ENCODE measurements at regions not wholly inside any gene's neighbourhood (a gene's known extent, or its start where the extent isn't known, plus 50 kb on each side); places are given as distances from the start of the nearest gene placed in this dataset.

- no peak for DNase-seq (ENCODE audit: low read depth in 2 of 2)
These were observed 271.2 kb upstream of the FAR2 start for GRCh38 chr12:28877854-28878253.

GRCh38 chr12:28878629-28879028, 270.4 kb upstream of the FAR2 start:
- peak in 1 of 2 donors; percentile 1 for DNase-seq (ENCODE audit: low read depth in 2 of 2)

- DNase-seq (ENCODE audit: low read depth in 2 of 2), result no peak
These were observed 269.7 kb upstream of the FAR2 start for GRCh38 chr12:28879379-28879778.

GRCh38 chr12:28882444-28882843, 266.6 kb upstream of the FAR2 start:
- DNase-seq (ENCODE audit: low read depth in 2 of 2), result peak in 1 of 2 donors; percentile 7

DNA sequence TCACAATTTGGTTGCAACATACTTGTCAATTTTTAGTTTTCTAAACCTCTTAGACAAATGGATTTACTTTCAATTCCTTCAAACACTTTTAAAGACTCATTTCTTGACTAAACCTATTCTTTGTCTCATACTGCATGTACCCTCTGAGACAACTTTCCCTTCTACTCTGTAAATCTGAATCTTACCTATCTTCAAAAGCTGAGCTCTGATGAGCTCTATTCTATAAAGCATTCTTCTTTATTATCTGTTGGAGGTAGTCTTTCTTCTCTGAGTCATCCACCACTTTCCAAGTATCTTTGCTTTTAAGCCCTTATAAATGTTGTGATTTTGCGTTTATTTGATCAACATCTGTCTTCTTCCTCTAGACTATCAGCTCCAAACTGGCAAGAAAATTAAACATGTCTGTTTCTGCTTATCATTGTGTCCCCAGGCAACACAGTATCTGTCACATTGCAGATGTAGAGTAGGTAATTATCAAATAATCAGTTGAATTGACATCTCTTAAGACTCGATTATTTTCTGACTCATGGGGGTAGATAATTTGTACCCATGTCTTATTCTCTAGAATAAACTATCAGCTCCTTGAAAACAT, 265.6 kb upstream of the FAR2 start:
- DNase-seq (ENCODE audit: low read depth in 2 of 2), result no peak

GRCh38 chr12:28884904-28885679, 264.0 kb upstream of the FAR2 start:
- DNase-seq (ENCODE audit: low read depth in 2 of 2), result no peak

GRCh38 chr12:28885928-28886327, 263.1 kb upstream of the FAR2 start:
- DNase-seq (ENCODE audit: low read depth in 2 of 2), result no peak

DNA sequence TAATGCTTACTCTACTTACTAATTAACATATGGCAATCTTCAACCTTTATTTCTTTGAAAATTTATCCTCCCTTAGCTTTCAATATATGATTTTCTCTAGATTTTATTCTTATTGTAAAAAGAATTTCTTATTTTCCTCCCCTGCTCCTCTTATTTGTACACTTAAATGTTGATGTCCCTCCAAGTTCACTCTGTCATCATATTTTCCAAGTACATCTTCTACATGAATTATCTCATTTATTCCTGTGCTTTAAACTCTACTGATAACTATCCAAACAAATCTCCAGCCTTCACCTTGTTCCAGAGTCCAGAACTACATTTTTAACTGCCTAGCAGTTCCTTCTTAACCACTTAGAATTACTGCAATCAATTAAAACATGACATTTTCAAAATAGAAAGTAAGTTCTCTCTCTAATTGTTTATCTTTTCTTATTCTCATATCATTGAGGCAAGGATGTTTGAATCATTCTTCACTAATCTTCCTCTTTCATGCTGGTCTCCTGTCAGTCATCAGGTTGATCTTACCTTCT, 261.6 kb upstream of the FAR2 start:
- no peak for DNase-seq (ENCODE audit: low read depth in 2 of 2)

- DNase-seq (ENCODE audit: low read depth in 2 of 2), result no peak
These were observed 258.4 kb upstream of the FAR2 start for GRCh38 chr12:28890664-28891063.

GRCh38 chr12:28891126-28891525, 258.0 kb upstream of the FAR2 start:
- DNase-seq (ENCODE audit: low read depth in 2 of 2), result no peak

GRCh38 chr12:28893365-28893764, 255.7 kb upstream of the FAR2 start:
- no peak for DNase-seq (ENCODE audit: low read depth in 2 of 2)

- DNase-seq (ENCODE audit: low read depth in 2 of 2), result no peak
These were observed 255.2 kb upstream of the FAR2 start for GRCh38 chr12:28893856-28894255.

- DNase-seq (ENCODE audit: low read depth in 2 of 2), result no peak
These were observed 252.7 kb upstream of the FAR2 start for GRCh38 chr12:28896421-28896820.

- no peak for DNase-seq (ENCODE audit: low read depth in 2 of 2)
These were observed 251.0 kb upstream of the FAR2 start for GRCh38 chr12:28898038-28898437.

- no peak for DNase-seq (ENCODE audit: low read depth in 2 of 2)
These were observed 249.1 kb upstream of the FAR2 start for GRCh38 chr12:28899951-28900350.

GRCh38 chr12:28905220-28905955, 243.7 kb upstream of the FAR2 start:
- DNase-seq (ENCODE audit: low read depth in 2 of 2), result peak in 1 of 2 donors; percentile 20

DNA sequence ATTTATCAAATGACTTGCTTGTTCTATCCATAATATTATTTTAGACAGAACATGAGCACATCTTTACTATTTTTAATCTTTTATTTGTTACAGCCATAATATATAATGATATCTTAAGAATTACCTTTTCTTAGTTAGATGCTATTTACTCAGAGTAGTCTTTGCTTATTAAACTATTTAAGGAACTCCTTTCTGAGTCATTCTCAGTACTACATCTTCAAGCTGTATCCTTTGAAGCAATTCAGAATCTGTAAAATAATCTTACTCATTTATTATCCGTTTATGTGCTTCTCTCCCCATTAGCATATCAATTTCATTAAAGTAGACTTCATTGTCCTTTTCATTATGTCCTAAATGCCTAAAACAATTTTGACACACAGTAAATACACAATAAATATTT, 240.4 kb upstream of the FAR2 start:
- no peak for DNase-seq (ENCODE audit: low read depth in 2 of 2)

DNA sequence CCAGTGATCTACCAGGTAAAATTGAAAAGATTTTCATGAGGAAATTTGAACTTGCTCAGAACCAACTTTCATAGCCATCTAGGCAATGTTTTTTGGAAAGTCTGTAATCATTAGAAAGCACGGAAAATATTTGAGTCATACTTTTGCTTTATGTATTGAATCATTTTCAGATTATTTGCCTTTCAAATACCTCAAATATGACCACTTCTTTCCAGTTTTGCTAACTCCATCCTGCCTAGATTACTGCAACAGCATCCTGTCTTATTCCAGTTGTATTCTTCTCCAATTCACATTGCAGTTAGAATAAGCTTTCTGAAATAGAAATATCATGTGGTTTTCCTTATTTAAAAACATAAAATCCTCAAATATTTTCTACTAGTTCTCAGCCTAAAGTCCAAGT, 239.8 kb upstream of the FAR2 start:
- peak in 1 of 2 donors; percentile 16 for DNase-seq (ENCODE audit: low read depth in 2 of 2)

DNA sequence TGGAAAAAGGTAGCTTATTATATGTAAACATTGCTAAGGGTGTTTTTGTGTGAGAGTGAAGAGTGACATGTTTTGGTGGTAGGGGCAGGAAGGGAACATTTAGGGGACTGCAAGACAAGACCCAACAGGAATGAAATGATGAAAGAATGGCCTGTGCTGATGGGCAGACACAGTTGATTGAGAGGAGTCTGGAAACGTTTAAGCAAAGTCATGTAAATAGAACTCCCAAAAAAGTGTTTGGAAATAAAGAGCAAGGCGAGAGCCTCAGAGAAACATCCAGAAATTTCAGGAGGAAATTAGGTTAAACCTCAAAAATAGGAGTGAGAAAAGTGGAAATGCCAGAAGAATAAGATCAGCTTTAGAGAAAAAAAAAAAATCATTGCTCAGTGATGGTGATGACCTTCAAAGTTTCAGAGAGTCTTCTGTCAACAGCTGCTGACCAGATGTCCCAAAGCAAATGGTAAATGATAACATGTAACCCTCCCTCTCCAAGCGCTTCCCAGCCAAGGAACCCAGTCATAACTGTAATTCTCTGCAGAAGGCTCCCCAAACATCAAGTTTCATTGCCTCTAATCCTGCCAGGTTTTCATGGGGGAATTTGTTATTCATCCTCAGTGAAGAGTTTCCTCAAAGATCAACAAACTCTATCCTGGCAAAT, 223.2 kb upstream of the FAR2 start:
- DNase-seq (ENCODE audit: low read depth in 2 of 2), result peak in 1 of 2 donors; percentile 22

DNA sequence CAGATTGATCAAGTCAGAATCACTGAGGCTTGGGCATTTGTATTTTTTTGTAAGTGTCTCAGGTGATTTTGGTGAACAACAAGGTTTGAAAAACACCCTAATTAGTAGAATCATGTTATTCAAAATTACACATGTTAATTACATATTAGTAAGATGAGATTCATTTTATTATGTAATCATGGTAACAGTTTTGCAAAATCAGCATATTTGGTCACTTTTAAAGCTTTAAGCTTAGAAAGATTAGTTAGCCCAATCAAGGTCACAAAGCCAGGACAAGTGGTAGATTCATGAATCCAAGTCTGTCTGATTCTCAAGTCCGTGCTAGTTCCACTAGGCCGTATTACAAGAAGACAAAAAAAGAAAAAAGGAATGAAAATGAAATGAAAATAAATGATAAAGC, 218.4 kb upstream of the FAR2 start:
- no peak for DNase-seq (ENCODE audit: low read depth in 2 of 2)

DNA sequence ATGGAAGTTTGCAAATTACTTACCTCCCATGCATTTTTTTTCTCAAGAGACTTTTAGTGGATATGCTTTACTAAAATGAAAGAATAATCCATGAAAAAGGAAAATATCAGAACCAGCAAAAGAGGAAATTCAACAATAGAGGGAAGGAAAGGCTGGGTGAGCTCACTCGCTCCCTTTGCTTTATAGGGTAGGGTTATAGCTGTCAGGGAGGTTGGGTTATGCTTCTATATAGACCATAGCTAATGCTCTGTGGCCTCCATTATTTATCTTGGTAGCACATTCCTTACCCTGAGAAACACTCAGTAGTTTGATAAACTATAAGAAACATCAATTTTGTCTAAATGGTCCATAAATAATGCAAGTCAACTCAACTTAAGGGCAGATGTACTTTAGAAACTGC, 215.9 kb upstream of the FAR2 start:
- DNase-seq (ENCODE audit: low read depth in 2 of 2), result peak; percentile 14 to 78
